ENCODE measurements at regions not wholly inside any gene's neighbourhood (a gene's known extent, or its start where the extent isn't known, plus 50 kb on each side); places are given as distances from the start of the nearest gene placed in this dataset.

- no peak for TF ChIP-seq CTCF (IDR thresholded peaks at IDR 0.05)
- no peak for TF ChIP-seq POLR2A (IDR thresholded peaks at IDR 0.05)
Observed at GRCh38 chr1:191798178-191798577, 360.1 kb upstream of the RGS18 start.
